Bone marrow (tissue), 2 donors: ENCODE measurements at regions not wholly inside any gene's neighbourhood (a gene's known extent, or its start where the extent isn't known, plus 50 kb on each side); places are given as distances from the start of the nearest gene placed in this dataset.

Experiments used
- DNase-seq, 2 donors: peaks; one replicate each; lab custom pipeline; 2025; lab: John Stamatoyannopoulos, UW

GRCh38 chr10:110436554-110437350 lies 61.0 kb upstream of the DUSP5 start:
- no peak for DNase-seq

GRCh38 chr10:110437351-110437605 lies 60.4 kb upstream of the DUSP5 start:
- DNase-seq = no peak

GRCh38 chr10:110437761-110438341 lies 59.9 kb upstream of the DUSP5 start:
- no peak for DNase-seq

GRCh38 chr10:110442746-110443145 lies 55.0 kb upstream of the DUSP5 start:
- no peak for DNase-seq

GRCh38 chr10:110443239-110444003 lies 54.3 kb upstream of the DUSP5 start:
- DNase-seq = no peak

- DNase-seq = no peak
Measured at GRCh38 chr10:110444004-110444337, 53.7 kb upstream of the DUSP5 start.

- no peak for DNase-seq
Measured at GRCh38 chr10:110445871-110446270, 51.8 kb upstream of the DUSP5 start.

GRCh38 chr10:110446277-110446676 lies 51.4 kb upstream of the DUSP5 start:
- DNase-seq = no peak

GRCh38 chr10:110446954-110447608 lies 50.6 kb upstream of the DUSP5 start:
- DNase-seq = peak in 1 of 2 donors; percentile 59

GRCh38 chr10:110447886-110448285 lies 49.8 kb upstream of the DUSP5 start:
- no peak for DNase-seq
